HG03039 (cell line): ENCODE measurements at regions not wholly inside any gene's neighbourhood (a gene's known extent, or its start where the extent isn't known, plus 50 kb on each side); places are given as distances from the start of the nearest gene placed in this dataset.
"Not testable (repeated sequence)": the region's sequence is repeated elsewhere in the genome, so short reads cannot be mapped to it uniquely, and the experiment has no call there.

Source experiments
- ATAC-seq: cut with Tn5 transposase; IDR thresholded peaks from one replicate; pipeline ENCODE4 v1.9.1; 2021; ENCODE audit warnings: mild to moderate bottlenecking, moderate library complexity; ENCODE audit not compliant: unreplicated experiment

- ATAC-seq, result not testable (repeated sequence)
Measured at GRCh38 chr7:150045596-150045995, 171.8 kb downstream of the ATP6V0E2 start.

- not testable (repeated sequence) for ATAC-seq
Measured at GRCh38 chr7:150046290-150047194, 172.8 kb downstream of the ATP6V0E2 start.

GRCh38 chr7:150047329-150047728 is 173.6 kb downstream of the ATP6V0E2 start:
- not testable (repeated sequence) for ATAC-seq

- ATAC-seq, result not testable (repeated sequence)
Measured at GRCh38 chr7:150047772-150048171, 174.0 kb downstream of the ATP6V0E2 start.

- ATAC-seq, result not testable (repeated sequence)
Measured at GRCh38 chr7:150048244-150049011, 174.7 kb downstream of the ATP6V0E2 start.

- ATAC-seq, result not testable (repeated sequence)
Measured at GRCh38 chr7:150049012-150049655, 175.4 kb downstream of the ATP6V0E2 start.

GRCh38 chr7:150053396-150053795 is 179.6 kb downstream of the ATP6V0E2 start:
- ATAC-seq, result not testable (repeated sequence)

GRCh38 chr7:150054242-150054641 is 180.5 kb downstream of the ATP6V0E2 start:
- ATAC-seq, result not testable (repeated sequence)

- ATAC-seq, result peak; percentile 93
Measured at GRCh38 chr7:150060259-150061221, 186.8 kb downstream of the ATP6V0E2 start.

- ATAC-seq, result not testable (repeated sequence)
Measured at GRCh38 chr7:150063195-150063594, 189.4 kb downstream of the ATP6V0E2 start.

- ATAC-seq, result not testable (repeated sequence)
Measured at GRCh38 chr7:150069555-150070313, 196.0 kb downstream of the ATP6V0E2 start.

GRCh38 chr7:150077543-150077942 is 203.8 kb downstream of the ATP6V0E2 start:
- not testable (repeated sequence) for ATAC-seq

- ATAC-seq, result not testable (repeated sequence)
Measured at GRCh38 chr7:150081865-150082264, 208.1 kb downstream of the ATP6V0E2 start.

- ATAC-seq, result not testable (repeated sequence)
Measured at GRCh38 chr7:150084724-150085123, 211.0 kb downstream of the ATP6V0E2 start.

GRCh38 chr7:150087478-150087877 is 213.7 kb downstream of the ATP6V0E2 start:
- ATAC-seq, result not testable (repeated sequence)

GRCh38 chr7:150089139-150089538 is 215.4 kb downstream of the ATP6V0E2 start:
- ATAC-seq, result not testable (repeated sequence)

- not testable (repeated sequence) for ATAC-seq
Measured at GRCh38 chr7:150090776-150091175, 217.0 kb downstream of the ATP6V0E2 start.

- not testable (repeated sequence) for ATAC-seq
Measured at GRCh38 chr7:150093897-150094296, 220.1 kb downstream of the ATP6V0E2 start.
